HL-60 (cell line): ENCODE measurements at regions not wholly inside any gene's neighbourhood (a gene's known extent, or its start where the extent isn't known, plus 50 kb on each side); places are given as distances from the start of the nearest gene placed in this dataset.

ENCODE experiments used
- DNase-seq, 2 experiments: peaks; one replicate each; pipeline ENCODE4 v3.0.0-alpha.2; 2010 to 2020; ENCODE audit warnings: low read depth in 1 of 2, low spot score in 1 of 2
- H3K27ac ChIP-seq: fragments of 250-450 bp; sonication (Bioruptor Pico); replicated peaks from 2 replicates; pipeline ENCODE4 v1.5.1; 2020; ENCODE audit warnings: mild to moderate bottlenecking, moderate library complexity
- H3K27me3 ChIP-seq: fragments of 250-450 bp; sonication (Bioruptor Pico); 2 replicates; pipeline ENCODE4 v1.5.1; 2021; ENCODE audit warnings: mild to moderate bottlenecking, moderate library complexity; ENCODE audit not compliant: insufficient read depth, poor library complexity, severe bottlenecking
- H3K4me3 ChIP-seq: replicated peaks from 2 replicates; pipeline ENCODE4 v1.5.1; 2011; ENCODE audit warnings: mild to moderate bottlenecking, control low read depth, low read length; ENCODE audit not compliant: insufficient read depth
- GABPA ChIP-seq: IDR thresholded peaks from 2 replicates; pipeline ENCODE4 v1.6.1; 2012; ENCODE audit warnings: low read depth
- POLR2AphosphoS5 ChIP-seq: IDR thresholded peaks from 2 replicates; pipeline ENCODE4 v1.6.1; 2012; ENCODE audit warnings: low read depth
- SPI1 ChIP-seq: IDR thresholded peaks from 2 replicates; pipeline ENCODE4 v1.6.1; 2012; ENCODE audit warnings: low read depth, mild to moderate bottlenecking, borderline replicate concordance
- TF ChIP-seq, protein P1 (sequence below): IDR thresholded peaks from 2 replicates; pipeline ENCODE4 v1.6.1; 2012; ENCODE audit warnings: low read depth; ENCODE audit not compliant: insufficient replicate concordance
- TF ChIP-seq, protein P2 (sequence below): IDR thresholded peaks from one replicate; pipeline ENCODE4 v1.5.1; 2011; ENCODE audit warnings: low read length, control low read depth, inconsistent platforms; ENCODE audit not compliant: insufficient read depth

DNA sequence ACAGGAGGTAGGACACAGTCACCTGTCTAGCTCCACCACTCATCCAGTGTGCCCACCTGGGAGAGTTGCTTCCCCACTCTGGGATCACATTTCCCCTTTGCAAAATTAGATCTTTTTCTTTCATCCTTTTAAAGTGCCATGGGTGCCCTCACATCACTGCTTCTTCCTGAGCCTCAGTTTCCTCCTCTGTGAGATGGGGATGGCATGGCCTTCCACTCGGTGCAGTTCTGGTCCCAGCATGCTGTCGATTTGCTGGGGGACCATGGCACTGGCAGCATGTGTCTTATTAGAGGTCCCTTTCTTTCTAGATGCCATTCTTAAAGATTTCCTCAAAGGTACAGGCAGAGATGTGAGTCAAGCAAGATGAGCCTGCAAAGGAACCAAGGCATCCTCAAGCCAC lies 158.3 kb upstream of the ZMIZ1 start:
- DNase-seq: no peak
- H3K27me3 ChIP-seq: no peaks in the 10 kb centered on the region
- H3K27ac ChIP-seq: no peak overlapping the region
- no peak overlapping the region for H3K4me3 ChIP-seq
- TF ChIP-seq GABPA (no peak), POLR2AphosphoS5 (no peak)
- TF ChIP-seq, protein P1, sequence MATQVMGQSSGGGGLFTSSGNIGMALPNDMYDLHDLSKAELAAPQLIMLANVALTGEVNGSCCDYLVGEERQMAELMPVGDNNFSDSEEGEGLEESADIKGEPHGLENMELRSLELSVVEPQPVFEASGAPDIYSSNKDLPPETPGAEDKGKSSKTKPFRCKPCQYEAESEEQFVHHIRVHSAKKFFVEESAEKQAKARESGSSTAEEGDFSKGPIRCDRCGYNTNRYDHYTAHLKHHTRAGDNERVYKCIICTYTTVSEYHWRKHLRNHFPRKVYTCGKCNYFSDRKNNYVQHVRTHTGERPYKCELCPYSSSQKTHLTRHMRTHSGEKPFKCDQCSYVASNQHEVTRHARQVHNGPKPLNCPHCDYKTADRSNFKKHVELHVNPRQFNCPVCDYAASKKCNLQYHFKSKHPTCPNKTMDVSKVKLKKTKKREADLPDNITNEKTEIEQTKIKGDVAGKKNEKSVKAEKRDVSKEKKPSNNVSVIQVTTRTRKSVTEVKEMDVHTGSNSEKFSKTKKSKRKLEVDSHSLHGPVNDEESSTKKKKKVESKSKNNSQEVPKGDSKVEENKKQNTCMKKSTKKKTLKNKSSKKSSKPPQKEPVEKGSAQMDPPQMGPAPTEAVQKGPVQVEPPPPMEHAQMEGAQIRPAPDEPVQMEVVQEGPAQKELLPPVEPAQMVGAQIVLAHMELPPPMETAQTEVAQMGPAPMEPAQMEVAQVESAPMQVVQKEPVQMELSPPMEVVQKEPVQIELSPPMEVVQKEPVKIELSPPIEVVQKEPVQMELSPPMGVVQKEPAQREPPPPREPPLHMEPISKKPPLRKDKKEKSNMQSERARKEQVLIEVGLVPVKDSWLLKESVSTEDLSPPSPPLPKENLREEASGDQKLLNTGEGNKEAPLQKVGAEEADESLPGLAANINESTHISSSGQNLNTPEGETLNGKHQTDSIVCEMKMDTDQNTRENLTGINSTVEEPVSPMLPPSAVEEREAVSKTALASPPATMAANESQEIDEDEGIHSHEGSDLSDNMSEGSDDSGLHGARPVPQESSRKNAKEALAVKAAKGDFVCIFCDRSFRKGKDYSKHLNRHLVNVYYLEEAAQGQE: no peak

DNA sequence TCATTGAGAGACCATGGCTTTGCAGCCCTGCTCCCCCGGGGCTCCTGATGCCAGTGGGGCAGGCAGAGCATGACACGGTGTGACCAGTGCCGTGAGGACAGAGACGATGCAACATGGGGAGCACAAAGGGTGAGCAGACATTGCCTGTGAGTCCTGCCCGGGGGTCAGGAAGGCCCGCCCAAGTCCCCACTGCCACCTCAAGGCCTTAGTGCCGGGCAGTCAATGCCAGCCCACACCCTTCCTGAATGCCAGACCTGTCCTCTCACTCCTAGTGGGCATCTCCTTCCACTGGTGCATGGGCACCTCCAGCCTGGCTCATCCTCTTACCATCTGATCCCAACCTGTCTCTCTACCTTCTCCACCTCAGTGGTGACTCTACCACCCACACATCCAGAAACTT lies 157.9 kb upstream of the ZMIZ1 start:
- Histone ChIP-seq H3K4me3 (no peak overlapping the region), H3K27ac (no peak overlapping the region), H3K27me3 (no peaks in the 10 kb centered on the region)
- no peak for DNase-seq
- TF ChIP-seq SPI1: no peak
- TF ChIP-seq, protein P1: no peak
- TF ChIP-seq POLR2AphosphoS5: no peak
- TF ChIP-seq, protein P2, sequence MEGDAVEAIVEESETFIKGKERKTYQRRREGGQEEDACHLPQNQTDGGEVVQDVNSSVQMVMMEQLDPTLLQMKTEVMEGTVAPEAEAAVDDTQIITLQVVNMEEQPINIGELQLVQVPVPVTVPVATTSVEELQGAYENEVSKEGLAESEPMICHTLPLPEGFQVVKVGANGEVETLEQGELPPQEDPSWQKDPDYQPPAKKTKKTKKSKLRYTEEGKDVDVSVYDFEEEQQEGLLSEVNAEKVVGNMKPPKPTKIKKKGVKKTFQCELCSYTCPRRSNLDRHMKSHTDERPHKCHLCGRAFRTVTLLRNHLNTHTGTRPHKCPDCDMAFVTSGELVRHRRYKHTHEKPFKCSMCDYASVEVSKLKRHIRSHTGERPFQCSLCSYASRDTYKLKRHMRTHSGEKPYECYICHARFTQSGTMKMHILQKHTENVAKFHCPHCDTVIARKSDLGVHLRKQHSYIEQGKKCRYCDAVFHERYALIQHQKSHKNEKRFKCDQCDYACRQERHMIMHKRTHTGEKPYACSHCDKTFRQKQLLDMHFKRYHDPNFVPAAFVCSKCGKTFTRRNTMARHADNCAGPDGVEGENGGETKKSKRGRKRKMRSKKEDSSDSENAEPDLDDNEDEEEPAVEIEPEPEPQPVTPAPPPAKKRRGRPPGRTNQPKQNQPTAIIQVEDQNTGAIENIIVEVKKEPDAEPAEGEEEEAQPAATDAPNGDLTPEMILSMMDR: no peak
- TF ChIP-seq GABPA: no peak

DNA sequence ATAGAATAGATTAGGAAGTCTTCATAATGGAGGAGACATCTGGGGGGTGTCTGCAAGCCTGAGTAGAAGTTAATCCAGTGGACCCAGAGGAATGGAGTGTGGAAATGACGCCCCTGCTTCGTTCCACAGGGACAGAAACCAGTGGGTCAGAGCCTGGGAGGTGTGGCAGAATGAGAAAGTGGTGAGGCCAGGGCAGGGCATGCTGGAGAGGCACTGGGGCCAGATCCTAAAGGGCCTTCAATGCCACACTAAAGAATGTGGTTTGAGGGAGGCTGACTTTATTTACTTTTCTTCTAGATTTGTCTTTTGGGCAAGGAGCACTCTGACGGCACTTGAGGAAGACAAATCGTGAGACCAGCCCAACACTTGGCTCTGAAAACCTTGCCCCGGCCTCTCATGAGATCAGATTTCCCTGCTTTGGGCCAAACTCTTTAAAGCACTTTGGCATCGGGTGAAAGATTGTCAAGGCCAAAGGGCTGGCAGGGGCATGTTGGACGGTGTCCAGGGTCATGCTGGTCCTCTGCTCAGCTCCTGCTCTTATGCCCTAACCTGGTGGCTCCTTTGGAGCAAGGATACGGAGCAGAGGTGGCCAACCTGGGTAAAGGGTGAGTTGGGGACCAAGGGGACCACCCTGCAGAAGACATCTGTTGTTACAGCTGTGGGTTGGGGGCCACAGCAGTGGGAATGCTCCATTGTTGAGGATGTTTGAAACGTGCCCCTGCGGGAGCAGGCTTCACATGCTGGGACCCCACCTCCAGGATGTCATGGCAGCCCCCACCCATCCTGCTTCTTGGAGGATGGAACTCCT lies 157.0 kb upstream of the ZMIZ1 start:
- DNase-seq: no peak
- no peak overlapping the region for H3K27ac ChIP-seq
- H3K27me3 ChIP-seq: no peaks in the 10 kb centered on the region
- TF ChIP-seq GABPA (no peak), SPI1 (no peak), POLR2AphosphoS5 (no peak)
- TF ChIP-seq, protein P1: no peak
- TF ChIP-seq, protein P2: no peak
- H3K4me3 ChIP-seq: no peak overlapping the region
